HPDE6-E6E7 (cell line): ENCODE measurements at regions not wholly inside any gene's neighbourhood (a gene's known extent, or its start where the extent isn't known, plus 50 kb on each side); places are given as distances from the start of the nearest gene placed in this dataset.

Experiments used
- DNase-seq: peaks from one replicate; pipeline ENCODE4 v3.0.0; 2011; ENCODE audit warnings: missing footprints; ENCODE audit errors: extremely low spot score

GRCh38 chr3:177300842-177301241 is 103.6 kb upstream of the TBL1XR1 start:
- DNase-seq, result no peak

GRCh38 chr3:177306252-177306651 is 109.0 kb upstream of the TBL1XR1 start:
- peak; percentile 27 for DNase-seq

GRCh38 chr3:177307391-177307790 is 110.1 kb upstream of the TBL1XR1 start:
- DNase-seq, result no peak

GRCh38 chr3:177307826-177308225 is 110.5 kb upstream of the TBL1XR1 start:
- no peak for DNase-seq

GRCh38 chr3:177308286-177308685 is 111.0 kb upstream of the TBL1XR1 start:
- no peak for DNase-seq

GRCh38 chr3:177308911-177309310 is 111.6 kb upstream of the TBL1XR1 start:
- no peak for DNase-seq

- DNase-seq, result no peak
Measured at GRCh38 chr3:177312491-177312890, 115.2 kb upstream of the TBL1XR1 start.

GRCh38 chr3:177314897-177315296 is 117.6 kb upstream of the TBL1XR1 start:
- DNase-seq, result no peak

- no peak for DNase-seq
Measured at GRCh38 chr3:177317247-177317646, 120.0 kb upstream of the TBL1XR1 start.

GRCh38 chr3:177318559-177318958 is 121.3 kb upstream of the TBL1XR1 start:
- no peak for DNase-seq

- no peak for DNase-seq
Measured at GRCh38 chr3:177320765-177321247, 123.5 kb upstream of the TBL1XR1 start.

- DNase-seq, result no peak
Measured at GRCh38 chr3:177321819-177322218, 124.5 kb upstream of the TBL1XR1 start.

GRCh38 chr3:177322881-177323280 is 125.6 kb upstream of the TBL1XR1 start:
- no peak for DNase-seq

GRCh38 chr3:177329854-177330253 is 132.6 kb upstream of the TBL1XR1 start:
- no peak for DNase-seq

GRCh38 chr3:177330779-177331178 is 133.5 kb upstream of the TBL1XR1 start:
- no peak for DNase-seq

- no peak for DNase-seq
Measured at GRCh38 chr3:177331203-177331835, 134.0 kb upstream of the TBL1XR1 start.

GRCh38 chr3:177332955-177333354 is 135.7 kb upstream of the TBL1XR1 start:
- DNase-seq, result no peak

- no peak for DNase-seq
Measured at GRCh38 chr3:177333533-177334520, 136.5 kb upstream of the TBL1XR1 start.

- no peak for DNase-seq
Measured at GRCh38 chr3:177334803-177335202, 137.5 kb upstream of the TBL1XR1 start.

GRCh38 chr3:177335728-177336127 is 138.4 kb upstream of the TBL1XR1 start:
- DNase-seq, result no peak

GRCh38 chr3:177336873-177337450 is 139.7 kb upstream of the TBL1XR1 start:
- DNase-seq, result no peak

GRCh38 chr3:177337541-177338331 is 140.5 kb upstream of the TBL1XR1 start:
- no peak for DNase-seq
